ENCODE measurements at regions not wholly inside any gene's neighbourhood (a gene's known extent, or its start where the extent isn't known, plus 50 kb on each side); places are given as distances from the start of the nearest gene placed in this dataset.

GRCh38 chr5:118258223-118258622 is 730.1 kb downstream of the DTWD2 start:
- DNase-seq, result no peak

GRCh38 chr5:118257066-118257465 is 731.3 kb downstream of the DTWD2 start:
- DNase-seq, result no peak

DNA sequence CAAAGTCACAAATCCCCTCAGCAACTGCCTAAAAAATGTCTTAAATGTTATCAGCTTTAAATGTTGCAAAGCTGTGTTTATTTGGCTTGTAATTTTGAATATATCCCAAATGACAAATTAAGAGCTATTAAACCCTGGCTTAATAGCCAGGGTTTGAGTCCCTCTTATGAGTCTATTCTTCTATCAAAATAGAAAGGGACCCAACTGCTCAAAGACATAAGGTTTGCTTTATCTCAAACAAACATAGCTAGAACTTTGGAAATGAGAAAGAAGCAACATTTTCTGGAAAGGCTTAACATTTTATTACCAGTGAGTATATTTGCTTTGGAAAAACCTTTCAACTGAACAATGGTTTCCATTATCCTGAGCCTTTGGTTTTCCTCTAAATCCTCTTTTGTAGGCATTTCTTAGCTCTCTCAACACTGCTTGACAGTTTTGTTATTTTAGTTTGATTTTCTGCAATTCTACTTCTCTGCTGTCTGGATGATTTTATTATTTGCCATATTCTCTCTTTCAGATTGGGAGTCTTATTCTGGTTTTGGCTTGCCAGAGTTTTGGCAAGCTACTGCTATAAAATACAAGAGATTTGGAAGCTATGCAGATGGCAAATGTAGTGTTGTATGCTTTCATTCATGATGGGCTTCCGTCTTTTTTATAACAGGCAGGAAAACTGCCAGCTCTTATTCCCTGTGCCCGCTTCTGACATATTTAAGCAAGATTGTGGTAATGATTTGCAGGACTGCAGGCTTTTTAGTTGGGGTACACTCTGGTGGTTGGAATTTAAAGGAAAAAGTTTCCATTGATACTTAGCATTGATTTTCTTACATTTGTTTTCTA is 734.9 kb downstream of the DTWD2 start:
- DNase-seq, result no peak

- DNase-seq, result no peak
These were observed 739.0 kb downstream of the DTWD2 start for GRCh38 chr5:118249386-118249785.

DNA sequence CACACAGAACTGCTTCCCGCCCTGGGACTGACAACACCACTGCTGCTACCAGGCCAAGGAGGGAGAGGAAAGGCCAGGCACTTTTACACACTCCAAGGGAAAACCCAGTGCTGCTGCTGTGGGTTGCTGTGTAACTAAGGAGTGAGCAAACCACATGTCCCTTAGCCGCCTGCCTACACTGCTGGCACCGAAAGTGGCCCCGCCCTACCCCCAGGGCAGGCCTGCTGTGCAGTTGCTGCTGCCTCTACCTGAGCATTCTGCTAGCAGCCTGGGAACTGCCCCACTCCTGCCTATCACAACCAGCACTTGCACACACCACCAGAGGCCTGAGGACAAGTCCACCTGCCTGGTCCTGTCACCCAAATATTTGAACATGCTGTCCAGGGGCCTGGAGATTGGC is 740.9 kb downstream of the DTWD2 start:
- no peak for DNase-seq

- no peak for DNase-seq
These were observed 744.7 kb downstream of the DTWD2 start for GRCh38 chr5:118243613-118244012.

GRCh38 chr5:118243068-118243467 is 745.3 kb downstream of the DTWD2 start:
- no peak for DNase-seq

DNA sequence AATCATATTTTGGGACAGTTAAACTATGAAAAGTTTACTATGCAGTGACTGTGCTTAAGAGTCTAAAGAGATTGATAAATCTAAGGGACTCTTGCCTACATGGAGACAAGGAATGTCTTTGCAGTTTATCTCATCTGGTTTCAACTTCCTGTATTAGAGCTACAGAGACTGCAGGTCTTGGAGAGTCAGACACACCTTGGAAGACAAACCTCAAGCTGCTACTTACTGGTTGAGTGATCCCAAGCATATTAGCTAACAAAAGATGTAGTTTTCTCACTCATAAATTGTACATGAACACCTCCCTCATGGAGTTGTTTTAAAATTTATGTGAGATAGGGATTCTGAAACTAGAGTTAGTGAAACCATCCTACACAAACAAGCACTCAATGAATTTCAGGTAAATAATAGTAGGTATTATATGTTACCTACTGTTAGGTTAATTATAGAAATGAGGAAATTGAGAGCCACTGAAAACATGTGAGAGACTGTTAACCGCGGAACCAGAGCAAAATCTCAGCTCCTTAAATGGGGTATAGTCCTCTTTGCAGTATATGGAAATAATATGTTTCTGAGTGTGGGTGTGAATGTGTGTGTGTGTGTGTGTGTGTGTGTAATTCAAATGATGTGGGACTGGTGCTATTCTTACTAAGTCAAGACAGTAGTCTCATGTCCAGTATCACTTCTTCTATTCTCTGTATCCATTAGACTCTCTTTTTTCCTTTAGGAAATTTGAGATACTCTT is 752.1 kb downstream of the DTWD2 start:
- DNase-seq, result no peak

- no peak for DNase-seq
These were observed 754.7 kb downstream of the DTWD2 start for GRCh38 chr5:118233606-118234005.

GRCh38 chr5:118228489-118228888 is 759.9 kb downstream of the DTWD2 start:
- DNase-seq, result no peak

- DNase-seq, result no peak
These were observed 763.8 kb downstream of the DTWD2 start for GRCh38 chr5:118224546-118224945.

- no peak for DNase-seq
These were observed 767.7 kb downstream of the DTWD2 start for GRCh38 chr5:118220556-118221195.

DNA sequence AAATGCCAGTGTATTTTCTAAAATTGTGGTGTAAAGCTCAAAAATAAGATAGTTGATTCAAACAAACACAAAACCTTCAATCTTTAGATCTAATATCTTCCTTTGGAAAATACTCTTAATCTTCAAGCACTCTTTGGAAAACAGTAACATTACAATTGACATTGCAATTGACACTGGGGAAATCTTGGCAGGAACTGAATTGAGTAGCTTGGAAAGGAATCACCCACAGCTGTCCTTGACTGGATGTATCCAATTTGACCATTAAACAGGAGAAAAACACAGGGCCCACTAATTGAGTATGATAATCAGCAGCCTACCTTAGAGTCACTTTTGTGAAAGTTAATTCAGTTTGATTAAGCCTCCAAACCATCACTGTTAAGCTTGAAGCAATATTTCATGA is 776.7 kb downstream of the DTWD2 start:
- no peak for DNase-seq

DNA sequence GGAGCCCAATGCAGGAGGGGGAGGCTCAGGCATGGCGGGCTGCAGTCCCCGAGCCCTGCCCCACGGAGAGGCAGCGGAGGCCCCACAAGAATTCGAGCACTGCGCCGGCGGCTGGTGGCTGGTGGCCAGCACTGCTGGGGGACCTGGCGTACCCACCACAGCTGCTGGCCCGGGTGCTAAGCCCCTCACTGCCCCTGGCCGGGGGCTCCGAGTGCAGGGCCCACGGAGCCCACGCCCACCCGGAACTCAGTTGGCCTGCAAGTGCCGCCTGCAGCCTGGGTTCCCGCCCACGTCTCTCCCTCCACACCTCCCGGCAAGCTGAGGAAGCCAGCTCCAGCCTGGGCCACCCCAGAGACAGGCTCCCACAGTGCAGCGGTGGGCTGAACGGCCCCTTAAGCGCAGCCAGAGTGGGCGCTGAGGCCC is 780.3 kb downstream of the DTWD2 start:
- DNase-seq, result no peak

- DNase-seq, result no peak
These were observed 788.5 kb downstream of the DTWD2 start for GRCh38 chr5:118199801-118200200.

GRCh38 chr5:118196229-118196628 is 792.1 kb downstream of the DTWD2 start:
- DNase-seq, result no peak

GRCh38 chr5:118195211-118195610 is 793.1 kb downstream of the DTWD2 start:
- DNase-seq, result no peak

DNA sequence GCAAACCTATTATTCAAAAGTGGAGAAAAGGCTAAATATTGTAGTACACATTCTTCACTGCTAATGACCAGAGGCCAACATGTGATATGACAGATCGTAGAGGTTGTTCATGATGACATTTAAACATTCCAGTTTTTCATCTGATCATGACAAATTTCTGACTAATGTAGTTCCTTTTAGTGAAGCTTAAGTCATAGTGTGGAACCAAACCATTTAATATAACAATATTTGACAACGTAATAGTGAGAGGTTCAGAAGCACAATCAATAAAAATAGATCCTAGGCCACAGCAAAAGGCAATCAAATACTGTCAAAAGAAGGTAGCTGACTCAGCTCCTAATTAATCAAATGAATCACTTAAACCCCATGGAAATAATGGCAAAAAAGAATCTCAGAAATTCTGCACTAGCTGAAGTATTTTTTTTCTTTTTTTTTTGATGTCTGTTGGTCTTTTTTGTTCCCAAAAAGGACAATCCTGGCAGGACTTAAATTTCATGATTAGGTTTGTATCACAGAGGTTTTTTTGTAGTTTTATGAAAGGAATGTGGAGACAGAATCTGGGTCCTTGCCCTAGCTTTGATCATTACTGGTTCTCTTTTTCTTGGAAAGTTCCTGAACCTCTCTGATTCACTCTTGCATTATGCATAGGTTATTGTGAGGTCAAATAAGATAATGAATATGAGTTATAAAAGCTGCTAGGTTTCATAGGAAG is 795.0 kb downstream of the DTWD2 start:
- DNase-seq, result no peak

DNA sequence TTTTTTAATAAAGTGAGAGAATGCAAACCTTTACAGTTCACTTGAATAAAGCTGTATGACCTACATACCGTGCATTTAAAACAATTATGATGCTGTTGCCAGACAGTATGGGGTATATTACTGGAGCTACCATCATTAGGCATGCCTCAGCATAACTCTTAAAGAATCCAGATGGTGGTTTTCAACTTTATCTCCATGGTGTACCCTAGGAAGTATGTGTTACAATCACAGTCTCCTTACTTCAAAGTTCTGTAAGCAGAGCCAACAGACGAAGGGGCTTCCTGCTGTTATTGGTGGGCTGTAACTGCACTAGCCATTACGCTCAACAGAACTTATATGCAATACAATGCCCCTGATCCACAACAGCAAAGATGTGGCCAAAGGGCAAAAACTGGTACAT is 803.3 kb downstream of the DTWD2 start:
- DNase-seq, result no peak

DNA sequence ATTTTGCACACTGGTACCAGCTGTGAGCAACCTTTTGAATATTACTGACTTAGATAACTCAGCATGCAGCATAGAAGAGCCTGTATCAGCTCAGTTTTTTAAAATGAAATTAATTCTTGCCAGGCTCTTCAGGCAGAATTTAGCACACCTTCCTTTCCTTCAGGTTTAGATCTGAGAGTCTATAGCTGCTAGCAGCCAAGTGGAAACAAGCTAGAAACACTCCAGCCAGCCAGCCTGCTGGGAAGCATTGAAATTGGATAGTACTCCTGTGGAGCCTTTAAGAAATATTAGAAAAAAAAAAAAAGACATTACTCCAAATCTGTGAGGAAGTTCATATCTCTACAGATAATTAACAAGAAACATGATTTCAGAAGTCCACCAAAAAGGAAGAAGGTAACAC is 812.2 kb downstream of the DTWD2 start:
- DNase-seq, result no peak

- DNase-seq, result no peak
These were observed 813.7 kb downstream of the DTWD2 start for GRCh38 chr5:118174671-118175070.

- no peak for DNase-seq
These were observed 815.0 kb downstream of the DTWD2 start for GRCh38 chr5:118173340-118173739.

- no peak for DNase-seq
These were observed 822.7 kb downstream of the DTWD2 start for GRCh38 chr5:118165619-118166018.
